Activated CD4-positive, alpha-beta T cell treated with anti-CD3 and anti-CD28 coated beads for 36 hours (primary cell): ENCODE measurements at regions not wholly inside any gene's neighbourhood (a gene's known extent, or its start where the extent isn't known, plus 50 kb on each side); places are given as distances from the start of the nearest gene placed in this dataset.
A peak's percentile ranks its signal among the peaks of the same experiment; 100 is the strongest.

Experiments
- ATAC-seq: fragments of 200-7000 bp; cut with Tn5 transposase; one replicate; pipeline ENCODE4 v1.10.0; 2021; ENCODE audit warnings: mild to moderate bottlenecking, moderate library complexity
- CTCF ChIA-PET: fragments of 350-600 bp; sonication (Branson Sonifier 250); formaldehyde crosslinking; loops from one replicate; lab custom pipeline; 2021; ENCODE audit warnings: antibody characterized with exemption; lab: Charles Lee
- POLR2A ChIA-PET: fragments of 350-600 bp; sonication (Branson Sonifier 250); formaldehyde crosslinking; loops from one replicate; lab custom pipeline; 2021; ENCODE audit warnings: antibody characterized with exemption, inconsistent platforms; lab: Charles Lee
- DNase-seq: peaks from one replicate; pipeline ENCODE4 v3.0.0-alpha.2; 2020
- H3K27ac Mint-ChIP-seq: one replicate; pipeline ENCODE4 v1.8.0; 2021; ENCODE audit warnings: mixed read lengths
- H3K27me3 Mint-ChIP-seq: one replicate; pipeline ENCODE4 v1.8.0; 2021; ENCODE audit warnings: mixed read lengths
- H3K36me3 Mint-ChIP-seq: one replicate; pipeline ENCODE4 v1.8.0; 2021; ENCODE audit warnings: low read depth, mixed read lengths
- H3K4me1 Mint-ChIP-seq: one replicate; pipeline ENCODE4 v1.8.0; 2021; ENCODE audit warnings: mixed read lengths
- H3K4me3 Mint-ChIP-seq: one replicate; pipeline ENCODE4 v1.8.0; 2021; ENCODE audit warnings: mild to moderate bottlenecking, moderate library complexity, mixed read lengths
- H3K9me3 Mint-ChIP-seq: one replicate; pipeline ENCODE4 v1.8.0; 2021; ENCODE audit warnings: low read depth, mixed read lengths
- intact Hi-C, 2 experiments: fragments of 100-400 bp; cut with DNase I in 1 of 2; cut with micrococcal nuclease in 1 of 2; formaldehyde crosslinking; loops; one replicate each; pipeline versions ENCODE4 v1.14.2 to v1.15.1; 2022 to 2024; cut with DNase I, micrococcal nuclease

DNA sequence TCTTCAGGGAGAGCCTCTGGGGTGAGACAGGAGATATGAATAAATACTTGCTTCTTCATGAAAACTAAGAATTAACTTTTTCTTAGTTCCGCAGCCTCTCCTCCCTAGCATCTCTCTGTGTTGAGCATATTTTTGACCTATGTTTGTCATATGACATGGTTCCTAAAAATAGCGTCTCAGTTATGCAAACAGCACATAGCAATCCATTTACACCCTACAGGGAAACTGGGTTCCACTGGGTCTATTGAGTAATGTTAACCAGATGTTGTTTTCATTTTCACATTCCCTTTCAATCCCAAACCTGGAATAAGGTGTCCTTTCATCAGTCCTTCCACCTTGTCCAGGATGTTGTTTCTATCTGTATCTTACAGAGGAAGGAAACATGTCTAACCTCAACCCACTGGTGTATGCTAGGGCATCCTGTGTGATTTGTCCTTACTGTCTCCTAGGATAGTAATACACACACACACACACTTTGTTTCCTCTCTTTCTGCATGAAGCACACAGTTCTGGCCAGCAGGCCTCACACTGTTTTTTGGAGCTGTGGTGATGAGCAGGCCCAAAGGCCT is 1543.5 kb downstream of the AACS start:
- POLR2A ChIA-PET, result no interaction called here
- no peak overlapping the region for H3K4me3 Mint-ChIP-seq
- no peak overlapping the region for H3K27ac Mint-ChIP-seq
- peaks cover 2% of the 10 kb centered on the region for H3K27me3 Mint-ChIP-seq
- CTCF ChIA-PET, result no interaction called here
- H3K9me3 Mint-ChIP-seq, result peaks cover 14% of the 10 kb centered on the region
- intact Hi-C loops, result no loop called here
- no peaks in the 10 kb centered on the region for H3K36me3 Mint-ChIP-seq
- ATAC-seq (no peak), DNase-seq (no peak)
- H3K4me1 Mint-ChIP-seq, result peaks cover 10% of the 10 kb centered on the region

DNA sequence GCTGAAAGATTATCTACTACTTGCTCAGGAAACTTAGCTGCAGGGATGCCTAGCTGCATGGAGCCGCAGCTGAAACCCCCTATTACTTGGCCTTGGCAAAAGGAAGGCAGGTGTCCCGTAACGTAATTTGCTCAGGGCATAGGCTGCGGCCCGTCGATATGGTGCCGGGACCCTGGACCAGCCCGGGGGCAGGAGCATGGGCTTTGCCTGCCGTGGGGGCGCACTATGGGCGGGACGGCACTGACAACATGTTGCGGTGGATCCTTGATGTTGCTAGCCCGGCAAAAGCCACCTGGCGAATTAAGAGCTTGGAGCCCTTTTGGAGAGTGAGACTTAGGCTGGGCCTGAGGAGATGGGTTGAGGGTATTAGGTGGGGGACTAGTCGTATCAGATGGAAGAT is 1551.2 kb downstream of the AACS start:
- Mint-ChIP-seq H3K27ac (no peak overlapping the region), H3K9me3 (peaks cover 22% of the 10 kb centered on the region), H3K4me3 (no peak overlapping the region), H3K27me3 (no peaks in the 10 kb centered on the region), H3K36me3 (peaks cover 2% of the 10 kb centered on the region), H3K4me1 (no peaks in the 10 kb centered on the region)
- no peak for DNase-seq
- ChIA-PET POLR2A (no interaction called here), CTCF (interaction anchor here (0.6 kb wide), 1 partner anchor 454 kb away, joined by 3 read pairs; no protein-coding TSS in a partner anchor)
- ATAC-seq, result no peak
- intact Hi-C loops, result no loop called here

GRCh38 chr12:126617312-126617711 is 1552.1 kb downstream of the AACS start:
- no peak overlapping the region for H3K4me3 Mint-ChIP-seq
- no peak for ATAC-seq
- H3K9me3 Mint-ChIP-seq, result peaks cover 22% of the 10 kb centered on the region
- intact Hi-C loops, result loop anchor here in 1 of 2 experiments (1.0 kb wide), 1 partner anchor 548 kb away; no protein-coding TSS in a partner anchor
- H3K4me1 Mint-ChIP-seq, result no peaks in the 10 kb centered on the region
- peak; percentile 35 for DNase-seq
- POLR2A ChIA-PET, result no interaction called here
- no peaks in the 10 kb centered on the region for H3K27me3 Mint-ChIP-seq
- H3K36me3 Mint-ChIP-seq, result peaks cover 2% of the 10 kb centered on the region
- CTCF ChIA-PET, result interaction anchor here (0.7 to 1.3 kb wide), 3 partner anchors 114 to 549 kb away, joined by 3 read pairs; no protein-coding TSS in a partner anchor
- H3K27ac Mint-ChIP-seq, result no peak overlapping the region

- H3K9me3 Mint-ChIP-seq, result no peaks in the 10 kb centered on the region
- CTCF ChIA-PET, result no interaction called here
- H3K4me3 Mint-ChIP-seq, result no peak overlapping the region
- no peaks in the 10 kb centered on the region for H3K4me1 Mint-ChIP-seq
- intact Hi-C loops, result no loop called here
- POLR2A ChIA-PET, result no interaction called here
- no peaks in the 10 kb centered on the region for H3K27me3 Mint-ChIP-seq
- DNase-seq (no peak), ATAC-seq (no peak)
- H3K27ac Mint-ChIP-seq, result no peak overlapping the region
- H3K36me3 Mint-ChIP-seq, result no peaks in the 10 kb centered on the region
These were observed 1562.4 kb downstream of the AACS start for GRCh38 chr12:126627596-126627995.

GRCh38 chr12:126636821-126637220 is 1571.6 kb downstream of the AACS start:
- H3K27me3 Mint-ChIP-seq, result no peaks in the 10 kb centered on the region
- POLR2A ChIA-PET, result no interaction called here

GRCh38 chr12:126644236-126645020 is 1579.2 kb downstream of the AACS start:
- H3K36me3 Mint-ChIP-seq, result peaks cover 2% of the 10 kb centered on the region
- ATAC-seq (no peak), DNase-seq (no peak)
- no peak overlapping the region for H3K27ac Mint-ChIP-seq
- CTCF ChIA-PET, result interaction anchor here (0.6 kb wide), 1 partner anchor 415 kb away, joined by 3 read pairs; no protein-coding TSS in a partner anchor
- no peaks in the 10 kb centered on the region for H3K4me1 Mint-ChIP-seq
- peaks cover 16% of the 10 kb centered on the region for H3K9me3 Mint-ChIP-seq
- POLR2A ChIA-PET, result interaction anchor here (0.6 kb wide), 1 partner anchor 11 kb away, joined by 4 read pairs; no protein-coding TSS in a partner anchor
- no peaks in the 10 kb centered on the region for H3K27me3 Mint-ChIP-seq
- intact Hi-C loops, result no loop called here
- H3K4me3 Mint-ChIP-seq, result no peak overlapping the region

More at GRCh38 chr12:126636821-126637220, 1571.6 kb downstream of the AACS start:
- H3K9me3 Mint-ChIP-seq, result peaks cover 8% of the 10 kb centered on the region
- H3K27ac Mint-ChIP-seq, result no peak overlapping the region
- intact Hi-C loops, result no loop called here
- H3K36me3 Mint-ChIP-seq, result peaks cover 2% of the 10 kb centered on the region
- H3K4me3 Mint-ChIP-seq, result no peak overlapping the region
- ATAC-seq (no peak), DNase-seq (no peak)
- no peaks in the 10 kb centered on the region for H3K4me1 Mint-ChIP-seq
- CTCF ChIA-PET, result no interaction called here

- ChIA-PET CTCF (no interaction called here), POLR2A (no interaction called here)
- no peak overlapping the region for H3K4me3 Mint-ChIP-seq
- H3K9me3 Mint-ChIP-seq, result peaks cover 7% of the 10 kb centered on the region
- no peak for ATAC-seq
- H3K4me1 Mint-ChIP-seq, result no peaks in the 10 kb centered on the region
- H3K27ac Mint-ChIP-seq, result no peak overlapping the region
- no peaks in the 10 kb centered on the region for H3K27me3 Mint-ChIP-seq
- no peak for DNase-seq
- intact Hi-C loops, result no loop called here
- H3K36me3 Mint-ChIP-seq, result no peaks in the 10 kb centered on the region
These were observed 1582.8 kb downstream of the AACS start for GRCh38 chr12:126648074-126648473.

- DNase-seq (no peak), ATAC-seq (no peak)
- intact Hi-C loops, result no loop called here
- no peaks in the 10 kb centered on the region for H3K4me1 Mint-ChIP-seq
- no peaks in the 10 kb centered on the region for H3K36me3 Mint-ChIP-seq
- POLR2A ChIA-PET, result no interaction called here
- H3K27ac Mint-ChIP-seq, result no peak overlapping the region
- H3K9me3 Mint-ChIP-seq, result peaks cover 3% of the 10 kb centered on the region
- no peak overlapping the region for H3K4me3 Mint-ChIP-seq
- no peaks in the 10 kb centered on the region for H3K27me3 Mint-ChIP-seq
- CTCF ChIA-PET, result no interaction called here
These were observed 1585.9 kb downstream of the AACS start for GRCh38 chr12:126651133-126651532.

GRCh38 chr12:126663304-126664094 is 1598.3 kb downstream of the AACS start:
- POLR2A ChIA-PET, result no interaction called here
- ATAC-seq (peak; percentile 39), DNase-seq (peak; percentile 56)
- intact Hi-C loops, result loop anchor here in 1 of 2 experiments (1.0 to 10.0 kb wide), 2 partner anchors 594 to 1129 kb away; no protein-coding TSS in a partner anchor
- no peak overlapping the region for H3K4me3 Mint-ChIP-seq
- H3K27ac Mint-ChIP-seq, result no peak overlapping the region
- H3K4me1 Mint-ChIP-seq, result no peaks in the 10 kb centered on the region
- CTCF ChIA-PET, result interaction anchor here (0.7 to 1.1 kb wide), 3 partner anchors 10 to 21 kb away, joined by 3 read pairs; no protein-coding TSS in a partner anchor
- no peaks in the 10 kb centered on the region for H3K36me3 Mint-ChIP-seq
- H3K9me3 Mint-ChIP-seq, result peaks cover 10% of the 10 kb centered on the region
- peaks cover 4% of the 10 kb centered on the region for H3K27me3 Mint-ChIP-seq

GRCh38 chr12:126667339-126667738 is 1599.6 kb upstream of the TMEM132C start:
- H3K9me3 Mint-ChIP-seq, result peaks cover 7% of the 10 kb centered on the region
- ChIA-PET POLR2A (interaction anchor here (0.6 kb wide), 1 partner anchor 141 kb away, joined by 3 read pairs; no protein-coding TSS in a partner anchor), CTCF (no interaction called here)
- intact Hi-C loops, result loop anchor here in 1 of 2 experiments (10.0 kb wide), 1 partner anchor 1133 kb away; no protein-coding TSS in a partner anchor
- no peak overlapping the region for H3K27ac Mint-ChIP-seq
- no peaks in the 10 kb centered on the region for H3K36me3 Mint-ChIP-seq
- peaks cover 2% of the 10 kb centered on the region for H3K27me3 Mint-ChIP-seq
- H3K4me3 Mint-ChIP-seq, result no peak overlapping the region
- ATAC-seq (no peak), DNase-seq (no peak)
- no peaks in the 10 kb centered on the region for H3K4me1 Mint-ChIP-seq

DNA sequence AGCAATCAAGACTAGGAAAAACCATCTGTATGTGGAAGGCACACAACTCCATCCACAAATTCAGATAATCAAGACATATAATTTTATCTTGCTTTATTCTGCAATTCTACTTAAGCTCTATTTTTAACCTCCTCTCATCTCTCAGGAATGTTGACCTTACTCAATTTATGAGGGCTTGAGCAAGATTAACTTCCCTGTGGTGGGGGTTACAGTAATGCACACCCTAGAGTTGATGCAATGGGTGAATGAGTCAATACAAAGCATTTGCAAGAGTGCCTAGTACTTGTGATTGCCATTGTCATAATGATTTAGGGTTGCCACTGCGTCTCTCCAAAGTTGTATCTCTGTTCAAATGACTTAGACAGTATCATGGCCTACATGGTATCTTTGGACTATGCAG is 1598.4 kb upstream of the TMEM132C start:
- Mint-ChIP-seq H3K27ac (no peak overlapping the region), H3K4me3 (no peak overlapping the region), H3K9me3 (peaks cover 7% of the 10 kb centered on the region), H3K4me1 (no peaks in the 10 kb centered on the region), H3K27me3 (peaks cover 2% of the 10 kb centered on the region), H3K36me3 (no peaks in the 10 kb centered on the region)
- intact Hi-C loops, result loop anchor here in 1 of 2 experiments (10.0 kb wide), 1 partner anchor 1134 kb away; no protein-coding TSS in a partner anchor
- DNase-seq (no peak), ATAC-seq (no peak)
- ChIA-PET CTCF (no interaction called here), POLR2A (no interaction called here)
